ENCODE measurements at regions not wholly inside any gene's neighbourhood (a gene's known extent, or its start where the extent isn't known, plus 50 kb on each side); places are given as distances from the start of the nearest gene placed in this dataset.

- H3K79me2 ChIP-seq (ENCODE audit: control insufficient read depth, insufficient read depth, low read length), result no peaks in the 10 kb centered on the region
- dilution Hi-C loops (cut with MboI; ENCODE audit: extremely low pct_ligation_motif_present, low sequenced_read_pairs), result no loop called here
- no peak overlapping the region for H3K4me2 ChIP-seq (ENCODE audit: insufficient read depth, low read length)
- H3K9ac ChIP-seq (replicated peaks; ENCODE audit: extremely low read depth, insufficient read depth, low read length), result no peak overlapping the region
- H3K27ac ChIP-seq (ENCODE audit: insufficient read depth, low read depth, low read length), result no peak overlapping the region
- intact Hi-C loops (cut with micrococcal nuclease), result loop anchor here (5.0 kb wide), 1 partner anchor 1727 kb away; no protein-coding TSS in a partner anchor
- TF ChIP-seq GATA2 (IDR thresholded peaks at IDR 0.05; ENCODE audit: insufficient read depth, insufficient read length, low read depth, low read length), result no peak
- H4K20me1 ChIP-seq (replicated peaks; ENCODE audit: control insufficient read depth, extremely low read depth, insufficient read depth, low read length), result no peaks in the 10 kb centered on the region
- no peak overlapping the region for H2AFZ ChIP-seq (ENCODE audit: low read depth, low read length)
- no peaks in the 10 kb centered on the region for H3K27me3 ChIP-seq (ENCODE audit: control insufficient read depth in 2 of 2, insufficient read depth in 2 of 2, low read length in 2 of 2)
- H3K4me3 ChIP-seq (replicated peaks in 1 of 3; ENCODE audit: insufficient read depth in 1 of 3, low read depth in 1 of 3, low read length in 3 of 3), result no peak overlapping the region
- no peaks in the 10 kb centered on the region for H3K9me1 ChIP-seq (replicated peaks; ENCODE audit: control insufficient read depth, extremely low read depth, insufficient read depth, low read length)
- no TSS peak for BruUV-seq (replicated peaks)
- CTCF ChIA-PET, result interaction anchor here (0.7 kb wide), 1 partner anchor 72 kb away, joined by 3 read pairs; no protein-coding TSS in a partner anchor
- FAIRE-seq (no peak), DNase-seq (ENCODE audit: low read depth, low spot score) (no peak)
- H3K4me1 ChIP-seq (ENCODE audit: control insufficient read depth, extremely low read depth, insufficient read depth, low read length), result peaks cover 3% of the 10 kb centered on the region
- H3K36me3 ChIP-seq (ENCODE audit: control insufficient read depth in 2 of 2, extremely low read depth in 1 of 2, insufficient read depth in 2 of 2, low read length in 2 of 2), result no peaks in the 10 kb centered on the region
- POLR2A ChIA-PET, result no interaction called here
- H3K9me3 ChIP-seq (replicated peaks; ENCODE audit: control insufficient read depth, insufficient read depth, low read length), result no peaks in the 10 kb centered on the region
Observed at GRCh38 chr6:134784336-134784735, 165.6 kb downstream of the ALDH8A1 start.

- no peaks in the 10 kb centered on the region for H4K20me1 ChIP-seq (replicated peaks; ENCODE audit: control insufficient read depth, extremely low read depth, insufficient read depth, low read length)
- H3K9me3 ChIP-seq (replicated peaks; ENCODE audit: control insufficient read depth, insufficient read depth, low read length), result no peaks in the 10 kb centered on the region
- H3K4me1 ChIP-seq (ENCODE audit: control insufficient read depth, extremely low read depth, insufficient read depth, low read length), result no peaks in the 10 kb centered on the region
- dilution Hi-C loops (cut with MboI; ENCODE audit: extremely low pct_ligation_motif_present, low sequenced_read_pairs) (no loop called here), intact Hi-C loops (cut with micrococcal nuclease) (no loop called here)
- H3K27me3 ChIP-seq (ENCODE audit: control insufficient read depth in 2 of 2, insufficient read depth in 2 of 2, low read length in 2 of 2), result no peaks in the 10 kb centered on the region
- H3K79me2 ChIP-seq (ENCODE audit: control insufficient read depth, insufficient read depth, low read length), result no peaks in the 10 kb centered on the region
- no peak overlapping the region for H3K9ac ChIP-seq (replicated peaks; ENCODE audit: extremely low read depth, insufficient read depth, low read length)
- H3K4me2 ChIP-seq (ENCODE audit: insufficient read depth, low read length), result no peak overlapping the region
- H3K9me1 ChIP-seq (replicated peaks; ENCODE audit: control insufficient read depth, extremely low read depth, insufficient read depth, low read length), result no peaks in the 10 kb centered on the region
- no peak for FAIRE-seq
- H3K4me3 ChIP-seq (replicated peaks in 1 of 3; ENCODE audit: insufficient read depth in 1 of 3, low read depth in 1 of 3, low read length in 3 of 3), result no peak overlapping the region
- ChIA-PET POLR2A (no interaction called here), CTCF (interaction anchor here (1.0 kb wide), 1 partner anchor 9 kb away, joined by 4 read pairs; no protein-coding TSS in a partner anchor)
- TF ChIP-seq GATA2 (IDR thresholded peaks at IDR 0.05; ENCODE audit: insufficient read depth, insufficient read length, low read depth, low read length), result no peak
- TF ChIP-seq JUN (IDR thresholded peaks at IDR 0.05; ENCODE audit: borderline replicate concordance, insufficient read depth, insufficient read length, low read depth), result no peak
- no peak for TF ChIP-seq EZH2 (IDR thresholded peaks at IDR 0.05; ENCODE audit: borderline replicate concordance, low read depth, low read length, severe bottlenecking)
- TF ChIP-seq POLR2AphosphoS5 (IDR thresholded peaks at IDR 0.05; ENCODE audit: insufficient read depth, low read depth, low read length), result no peak
- TF ChIP-seq FOS (IDR thresholded peaks at IDR 0.05; ENCODE audit: borderline replicate concordance, insufficient read depth, low read length), result no peak
- TF ChIP-seq MYC (IDR thresholded peaks at IDR 0.05; ENCODE audit: low read depth, low read length), result no peak
- no peak for TF ChIP-seq POLR2A (IDR thresholded peaks at IDR 0.05; ENCODE audit: low read depth, low read length)
- TF ChIP-seq MAX (IDR thresholded peaks at IDR 0.05; ENCODE audit: insufficient read depth, insufficient read length), result no peak
- TF ChIP-seq, protein P1, sequence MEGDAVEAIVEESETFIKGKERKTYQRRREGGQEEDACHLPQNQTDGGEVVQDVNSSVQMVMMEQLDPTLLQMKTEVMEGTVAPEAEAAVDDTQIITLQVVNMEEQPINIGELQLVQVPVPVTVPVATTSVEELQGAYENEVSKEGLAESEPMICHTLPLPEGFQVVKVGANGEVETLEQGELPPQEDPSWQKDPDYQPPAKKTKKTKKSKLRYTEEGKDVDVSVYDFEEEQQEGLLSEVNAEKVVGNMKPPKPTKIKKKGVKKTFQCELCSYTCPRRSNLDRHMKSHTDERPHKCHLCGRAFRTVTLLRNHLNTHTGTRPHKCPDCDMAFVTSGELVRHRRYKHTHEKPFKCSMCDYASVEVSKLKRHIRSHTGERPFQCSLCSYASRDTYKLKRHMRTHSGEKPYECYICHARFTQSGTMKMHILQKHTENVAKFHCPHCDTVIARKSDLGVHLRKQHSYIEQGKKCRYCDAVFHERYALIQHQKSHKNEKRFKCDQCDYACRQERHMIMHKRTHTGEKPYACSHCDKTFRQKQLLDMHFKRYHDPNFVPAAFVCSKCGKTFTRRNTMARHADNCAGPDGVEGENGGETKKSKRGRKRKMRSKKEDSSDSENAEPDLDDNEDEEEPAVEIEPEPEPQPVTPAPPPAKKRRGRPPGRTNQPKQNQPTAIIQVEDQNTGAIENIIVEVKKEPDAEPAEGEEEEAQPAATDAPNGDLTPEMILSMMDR (IDR thresholded peaks at IDR 0.05; ENCODE audit: extremely low read depth in 1 of 2, insufficient read depth in 1 of 2, low read depth in 1 of 2, low read length in 2 of 2), result no peak
- no peaks in the 10 kb centered on the region for H3K36me3 ChIP-seq (ENCODE audit: control insufficient read depth in 2 of 2, extremely low read depth in 1 of 2, insufficient read depth in 2 of 2, low read length in 2 of 2)
- DNase-seq (ENCODE audit: low read depth, low spot score), result no peak
- H2AFZ ChIP-seq (ENCODE audit: low read depth, low read length), result no peak overlapping the region
- H3K27ac ChIP-seq (ENCODE audit: insufficient read depth, low read depth, low read length), result no peak overlapping the region
- BruUV-seq (replicated peaks), result no TSS peak
Observed at GRCh38 chr6:134778431-134778830, 171.5 kb downstream of the ALDH8A1 start.

All from endothelial cell of umbilical vein (primary cell).